ENCODE measurements at regions not wholly inside any gene's neighbourhood (a gene's known extent, or its start where the extent isn't known, plus 50 kb on each side); places are given as distances from the start of the nearest gene placed in this dataset.

DNA sequence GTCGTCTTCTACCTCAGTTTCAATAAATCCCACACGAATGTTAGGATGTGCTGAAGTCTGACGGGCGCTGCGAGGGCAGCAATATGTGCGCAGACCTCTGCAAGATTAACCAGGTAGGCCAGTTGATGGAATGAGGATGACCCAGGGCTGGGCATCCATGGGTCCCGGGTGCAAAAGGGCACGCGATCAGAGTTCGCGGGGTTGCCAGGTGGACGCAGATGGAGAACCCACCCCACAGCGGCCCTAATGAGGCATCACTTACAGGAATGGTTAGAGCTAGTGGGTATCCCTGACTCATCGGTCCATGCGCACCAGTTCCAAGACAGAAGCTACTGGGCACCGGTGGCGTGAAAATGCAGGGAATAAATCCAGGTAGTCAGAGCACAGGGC lies 2116.0 kb downstream of the TP53TG3F start:
- TF ChIP-seq ZBTB17 (tag by site-specific recombination; IDR thresholded peaks at IDR 0.05) (no peak), PRDM1 (tag by site-specific recombination; IDR thresholded peaks at IDR 0.05) (no peak), CTCF (tag by site-specific recombination; IDR thresholded peaks at IDR 0.05) (no peak), ZNF302 (tag by site-specific recombination; IDR thresholded peaks at IDR 0.05; ENCODE audit: low read depth) (no peak), ZNF677 (tag by site-specific recombination; IDR thresholded peaks at IDR 0.05) (no peak)
- TF ChIP-seq, protein P1, sequence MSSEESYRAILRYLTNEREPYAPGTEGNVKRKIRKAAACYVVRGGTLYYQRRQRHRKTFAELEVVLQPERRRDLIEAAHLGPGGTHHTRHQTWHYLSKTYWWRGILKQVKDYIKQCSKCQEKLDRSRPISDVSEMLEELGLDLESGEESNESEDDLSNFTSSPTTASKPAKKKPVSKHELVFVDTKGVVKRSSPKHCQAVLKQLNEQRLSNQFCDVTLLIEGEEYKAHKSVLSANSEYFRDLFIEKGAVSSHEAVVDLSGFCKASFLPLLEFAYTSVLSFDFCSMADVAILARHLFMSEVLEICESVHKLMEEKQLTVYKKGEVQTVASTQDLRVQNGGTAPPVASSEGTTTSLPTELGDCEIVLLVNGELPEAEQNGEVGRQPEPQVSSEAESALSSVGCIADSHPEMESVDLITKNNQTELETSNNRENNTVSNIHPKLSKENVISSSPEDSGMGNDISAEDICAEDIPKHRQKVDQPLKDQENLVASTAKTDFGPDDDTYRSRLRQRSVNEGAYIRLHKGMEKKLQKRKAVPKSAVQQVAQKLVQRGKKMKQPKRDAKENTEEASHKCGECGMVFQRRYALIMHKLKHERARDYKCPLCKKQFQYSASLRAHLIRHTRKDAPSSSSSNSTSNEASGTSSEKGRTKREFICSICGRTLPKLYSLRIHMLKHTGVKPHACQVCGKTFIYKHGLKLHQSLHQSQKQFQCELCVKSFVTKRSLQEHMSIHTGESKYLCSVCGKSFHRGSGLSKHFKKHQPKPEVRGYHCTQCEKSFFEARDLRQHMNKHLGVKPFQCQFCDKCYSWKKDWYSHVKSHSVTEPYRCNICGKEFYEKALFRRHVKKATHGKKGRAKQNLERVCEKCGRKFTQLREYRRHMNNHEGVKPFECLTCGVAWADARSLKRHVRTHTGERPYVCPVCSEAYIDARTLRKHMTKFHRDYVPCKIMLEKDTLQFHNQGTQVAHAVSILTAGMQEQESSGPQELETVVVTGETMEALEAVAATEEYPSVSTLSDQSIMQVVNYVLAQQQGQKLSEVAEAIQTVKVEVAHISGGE (tag by site-specific recombination; conservative IDR thresholded peaks at IDR 0.05; ENCODE audit: low read depth): no peak
- TF ChIP-seq, protein P2, sequence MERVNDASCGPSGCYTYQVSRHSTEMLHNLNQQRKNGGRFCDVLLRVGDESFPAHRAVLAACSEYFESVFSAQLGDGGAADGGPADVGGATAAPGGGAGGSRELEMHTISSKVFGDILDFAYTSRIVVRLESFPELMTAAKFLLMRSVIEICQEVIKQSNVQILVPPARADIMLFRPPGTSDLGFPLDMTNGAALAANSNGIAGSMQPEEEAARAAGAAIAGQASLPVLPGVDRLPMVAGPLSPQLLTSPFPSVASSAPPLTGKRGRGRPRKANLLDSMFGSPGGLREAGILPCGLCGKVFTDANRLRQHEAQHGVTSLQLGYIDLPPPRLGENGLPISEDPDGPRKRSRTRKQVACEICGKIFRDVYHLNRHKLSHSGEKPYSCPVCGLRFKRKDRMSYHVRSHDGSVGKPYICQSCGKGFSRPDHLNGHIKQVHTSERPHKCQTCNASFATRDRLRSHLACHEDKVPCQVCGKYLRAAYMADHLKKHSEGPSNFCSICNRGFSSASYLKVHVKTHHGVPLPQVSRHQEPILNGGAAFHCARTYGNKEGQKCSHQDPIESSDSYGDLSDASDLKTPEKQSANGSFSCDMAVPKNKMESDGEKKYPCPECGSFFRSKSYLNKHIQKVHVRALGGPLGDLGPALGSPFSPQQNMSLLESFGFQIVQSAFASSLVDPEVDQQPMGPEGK (tag by site-specific recombination; IDR thresholded peaks at IDR 0.05): no peak
